Body of pancreas (tissue), 4 donors: ENCODE measurements at regions not wholly inside any gene's neighbourhood (a gene's known extent, or its start where the extent isn't known, plus 50 kb on each side); places are given as distances from the start of the nearest gene placed in this dataset.

ENCODE experiments used
- POLR2A ChIP-seq, 3 donors: fragments of 450-650 bp; IDR thresholded peaks; one replicate each; pipeline ENCODE4 v1.6.1; 2016; ENCODE audit warnings: antibody characterized with exemption in 3 of 3, mild to moderate bottlenecking in 2 of 3
- TF ChIP-seq, protein P1 (sequence below), 7 experiments: fragments of 450-650 bp in 4 of 7; fragments of 200-600 bp in 3 of 7; sonication (generic) in 3 of 7; IDR thresholded peaks; one replicate each; pipeline ENCODE4 v1.5.1; 2016 to 2019; ENCODE audit warnings: antibody characterized with exemption in 7 of 7

DNA sequence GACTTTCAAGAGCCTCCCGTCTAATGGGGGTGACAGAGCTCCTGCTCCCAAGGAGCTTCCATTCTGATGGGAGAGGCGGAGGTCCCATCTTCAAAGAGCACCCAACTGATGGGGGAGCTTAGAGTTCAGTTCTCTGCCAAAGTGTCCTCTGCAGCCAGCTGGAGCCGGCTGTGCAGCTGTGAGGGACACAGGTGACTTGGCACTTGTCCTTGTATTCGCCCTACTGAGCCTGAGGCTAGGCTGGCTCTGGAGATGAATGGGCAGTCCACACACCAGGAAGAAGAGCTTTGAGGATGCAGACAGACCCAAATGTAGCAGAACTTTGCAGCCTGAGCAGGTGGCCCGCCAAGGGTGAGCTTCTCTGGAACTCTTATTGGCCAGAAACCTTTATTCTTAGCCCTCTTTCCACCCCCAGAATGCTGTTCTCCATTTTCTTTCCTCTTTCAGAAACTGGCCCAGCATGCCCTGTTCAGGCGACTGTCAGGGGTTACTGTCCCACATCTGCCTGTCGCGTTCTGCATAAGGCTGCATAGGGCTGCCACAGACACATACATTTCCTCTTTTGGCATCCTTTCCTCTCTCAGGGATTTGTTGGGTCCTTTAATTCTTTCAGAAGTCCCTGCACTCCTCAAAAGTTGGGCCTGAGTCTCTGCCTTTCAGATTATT lies 108.7 kb upstream of the LRFN2 start:
- TF ChIP-seq, protein P1, sequence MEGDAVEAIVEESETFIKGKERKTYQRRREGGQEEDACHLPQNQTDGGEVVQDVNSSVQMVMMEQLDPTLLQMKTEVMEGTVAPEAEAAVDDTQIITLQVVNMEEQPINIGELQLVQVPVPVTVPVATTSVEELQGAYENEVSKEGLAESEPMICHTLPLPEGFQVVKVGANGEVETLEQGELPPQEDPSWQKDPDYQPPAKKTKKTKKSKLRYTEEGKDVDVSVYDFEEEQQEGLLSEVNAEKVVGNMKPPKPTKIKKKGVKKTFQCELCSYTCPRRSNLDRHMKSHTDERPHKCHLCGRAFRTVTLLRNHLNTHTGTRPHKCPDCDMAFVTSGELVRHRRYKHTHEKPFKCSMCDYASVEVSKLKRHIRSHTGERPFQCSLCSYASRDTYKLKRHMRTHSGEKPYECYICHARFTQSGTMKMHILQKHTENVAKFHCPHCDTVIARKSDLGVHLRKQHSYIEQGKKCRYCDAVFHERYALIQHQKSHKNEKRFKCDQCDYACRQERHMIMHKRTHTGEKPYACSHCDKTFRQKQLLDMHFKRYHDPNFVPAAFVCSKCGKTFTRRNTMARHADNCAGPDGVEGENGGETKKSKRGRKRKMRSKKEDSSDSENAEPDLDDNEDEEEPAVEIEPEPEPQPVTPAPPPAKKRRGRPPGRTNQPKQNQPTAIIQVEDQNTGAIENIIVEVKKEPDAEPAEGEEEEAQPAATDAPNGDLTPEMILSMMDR (IDR thresholded peaks at IDR 0.05): no peak
- TF ChIP-seq POLR2A (IDR thresholded peaks at IDR 0.05): no peak
